SU-DHL-6 (cell line): ENCODE measurements at regions not wholly inside any gene's neighbourhood (a gene's known extent, or its start where the extent isn't known, plus 50 kb on each side); places are given as distances from the start of the nearest gene placed in this dataset.

Experiments used
- H2AFZ ChIP-seq: fragments of 200-600 bp; sonication (generic); 2 replicates; pipeline ENCODE4 v1.6.1; 2014; ENCODE audit warnings: low read depth, mild to moderate bottlenecking, moderate library complexity, mixed read lengths, antibody characterized with exemption, low read length; ENCODE audit not compliant: severe bottlenecking
- H3F3A ChIP-seq: fragments of 200-600 bp; shearing (Covaris generic); 2 replicates; pipeline ENCODE4 v1.6.0; 2016; ENCODE audit warnings: antibody characterized with exemption, mild to moderate bottlenecking; ENCODE audit not compliant: insufficient read depth
- H3K27ac ChIP-seq: fragments of 200-600 bp; sonication (generic); 2 replicates; pipeline ENCODE4 v1.5.1; 2016; ENCODE audit warnings: low read depth, mild to moderate bottlenecking, low read length, moderate library complexity, mixed read lengths
- H3K27me3 ChIP-seq: fragments of 200-600 bp; sonication (generic), shearing (Covaris generic); 2 replicates; pipeline ENCODE4 v1.6.0; 2014; ENCODE audit warnings: mild to moderate bottlenecking, low read length
- H3K36me3 ChIP-seq: fragments of 200-600 bp; sonication (generic); 2 replicates; pipeline ENCODE4 v1.6.1; 2014; ENCODE audit warnings: mild to moderate bottlenecking, low read length, mixed read lengths
- H3K4me2 ChIP-seq: fragments of 300-600, 200-600 bp; shearing (Covaris generic), sonication (generic); 2 replicates; pipeline ENCODE4 v1.6.0; 2014; ENCODE audit warnings: low read length, low read depth, mild to moderate bottlenecking; ENCODE audit not compliant: poor library complexity, severe bottlenecking
- H3K4me3 ChIP-seq: fragments of 200-600 bp; sonication (generic); 2 replicates; pipeline ENCODE4 v1.5.1; 2014; ENCODE audit warnings: antibody characterized with exemption, low read length, mild to moderate bottlenecking, mixed read lengths; ENCODE audit not compliant: insufficient read depth, poor library complexity, severe bottlenecking
- H3K79me2 ChIP-seq: fragments of 200-600 bp; sonication (generic); 2 replicates; pipeline ENCODE4 v1.6.1; 2014; ENCODE audit warnings: mild to moderate bottlenecking, low read length, moderate library complexity; ENCODE audit not compliant: insufficient read depth
- H3K9ac ChIP-seq: fragments of 200-600 bp; sonication (generic); 2 replicates; pipeline ENCODE4 v1.7.0; 2014; ENCODE audit warnings: mild to moderate bottlenecking, low read length
- H3K9me2 ChIP-seq: fragments of 200-600 bp; sonication (generic); replicated peaks from 2 replicates; pipeline ENCODE4 v1.6.1; 2014; ENCODE audit warnings: low read length; ENCODE audit not compliant: insufficient read depth
- H3K9me3 ChIP-seq: fragments of 200-600 bp; sonication (generic); 2 replicates; pipeline ENCODE4 v1.6.1; 2014; ENCODE audit warnings: low read length, mixed read lengths; ENCODE audit not compliant: insufficient read depth
- H4K20me1 ChIP-seq: fragments of 200-600 bp; sonication (generic); 2 replicates; pipeline ENCODE4 v1.6.1; 2014; ENCODE audit warnings: low read depth, mild to moderate bottlenecking, antibody characterized with exemption, low read length, moderate library complexity, mixed read lengths
- EZH2phosphoT487 ChIP-seq: fragments of 200-600 bp; sonication (generic), shearing (Covaris generic); conservative IDR thresholded peaks from 2 replicates; pipeline ENCODE4 v1.6.1; 2018; ENCODE audit warnings: mild to moderate bottlenecking, antibody characterized with exemption, low read length, moderate library complexity, mixed read lengths
- TF ChIP-seq, protein P1 (sequence below): fragments of 200-600 bp; sonication (generic); IDR thresholded peaks from one replicate; pipeline ENCODE4 v1.5.1; 2017; ENCODE audit warnings: antibody characterized with exemption, mild to moderate bottlenecking, low read length, moderate library complexity; ENCODE audit not compliant: insufficient read depth, poor library complexity, severe bottlenecking

DNA sequence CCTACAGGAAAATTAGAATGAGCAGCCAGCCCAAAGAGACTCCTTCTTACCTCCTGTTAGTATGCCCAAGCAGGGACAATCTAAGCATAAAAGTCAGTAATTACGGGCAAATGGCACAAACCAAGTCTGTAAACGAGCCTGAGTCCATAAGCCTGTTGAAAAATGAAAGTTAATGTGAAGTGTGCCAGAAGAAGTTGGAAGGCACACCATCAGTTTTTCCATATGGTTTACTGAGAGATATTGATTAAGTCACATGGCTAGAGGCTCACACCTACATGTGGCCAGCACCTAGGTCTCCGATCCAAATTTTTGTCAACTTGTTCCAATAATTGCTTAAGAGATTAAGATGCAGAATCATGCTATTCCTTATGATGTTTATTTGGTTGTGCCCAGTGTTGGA, 242.4 kb upstream of the CSF3R start:
- Histone ChIP-seq H3K27ac (no peak overlapping the region), H3K79me2 (no peaks in the 10 kb centered on the region), H3K36me3 (no peaks in the 10 kb centered on the region), H4K20me1 (no peaks in the 10 kb centered on the region), H2AFZ (no peak overlapping the region), H3K27me3 (no peaks in the 10 kb centered on the region), H3F3A (no peaks in the 10 kb centered on the region), H3K9me3 (no peaks in the 10 kb centered on the region), H3K4me2 (no peak overlapping the region), H3K9ac (no peak overlapping the region), H3K9me2 (no peaks in the 10 kb centered on the region), H3K4me3 (no peak overlapping the region)
- no peak for TF ChIP-seq EZH2phosphoT487
- TF ChIP-seq, protein P1, sequence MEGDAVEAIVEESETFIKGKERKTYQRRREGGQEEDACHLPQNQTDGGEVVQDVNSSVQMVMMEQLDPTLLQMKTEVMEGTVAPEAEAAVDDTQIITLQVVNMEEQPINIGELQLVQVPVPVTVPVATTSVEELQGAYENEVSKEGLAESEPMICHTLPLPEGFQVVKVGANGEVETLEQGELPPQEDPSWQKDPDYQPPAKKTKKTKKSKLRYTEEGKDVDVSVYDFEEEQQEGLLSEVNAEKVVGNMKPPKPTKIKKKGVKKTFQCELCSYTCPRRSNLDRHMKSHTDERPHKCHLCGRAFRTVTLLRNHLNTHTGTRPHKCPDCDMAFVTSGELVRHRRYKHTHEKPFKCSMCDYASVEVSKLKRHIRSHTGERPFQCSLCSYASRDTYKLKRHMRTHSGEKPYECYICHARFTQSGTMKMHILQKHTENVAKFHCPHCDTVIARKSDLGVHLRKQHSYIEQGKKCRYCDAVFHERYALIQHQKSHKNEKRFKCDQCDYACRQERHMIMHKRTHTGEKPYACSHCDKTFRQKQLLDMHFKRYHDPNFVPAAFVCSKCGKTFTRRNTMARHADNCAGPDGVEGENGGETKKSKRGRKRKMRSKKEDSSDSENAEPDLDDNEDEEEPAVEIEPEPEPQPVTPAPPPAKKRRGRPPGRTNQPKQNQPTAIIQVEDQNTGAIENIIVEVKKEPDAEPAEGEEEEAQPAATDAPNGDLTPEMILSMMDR, result no peak

DNA sequence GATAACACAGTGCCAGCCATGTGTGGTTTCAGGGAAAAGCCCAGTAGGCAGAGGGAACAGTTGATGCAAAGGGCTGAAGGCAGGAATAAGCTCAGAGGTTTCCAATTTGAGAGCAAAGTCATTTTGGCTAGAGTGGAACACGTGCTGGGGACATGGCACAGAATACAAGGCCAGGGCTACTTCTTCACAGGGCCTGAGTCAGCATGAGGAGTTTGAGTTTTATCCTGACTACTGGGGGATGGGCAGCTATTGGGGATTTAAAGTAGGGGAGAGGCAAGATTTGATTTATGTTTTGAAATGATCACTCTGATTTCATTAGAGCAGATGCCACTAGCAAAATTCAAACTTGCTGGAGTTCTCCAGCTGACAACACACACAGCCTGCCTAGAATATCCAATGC, 241.1 kb upstream of the CSF3R start:
- Histone ChIP-seq H2AFZ (no peak overlapping the region), H3K9me2 (no peaks in the 10 kb centered on the region), H3K27ac (no peak overlapping the region), H3K4me3 (no peak overlapping the region), H3F3A (no peaks in the 10 kb centered on the region), H3K9ac (no peak overlapping the region), H4K20me1 (no peaks in the 10 kb centered on the region), H3K4me2 (no peak overlapping the region), H3K36me3 (no peaks in the 10 kb centered on the region), H3K79me2 (no peaks in the 10 kb centered on the region), H3K9me3 (no peaks in the 10 kb centered on the region), H3K27me3 (no peaks in the 10 kb centered on the region)
- TF ChIP-seq, protein P1, result no peak
- TF ChIP-seq EZH2phosphoT487, result no peak

DNA sequence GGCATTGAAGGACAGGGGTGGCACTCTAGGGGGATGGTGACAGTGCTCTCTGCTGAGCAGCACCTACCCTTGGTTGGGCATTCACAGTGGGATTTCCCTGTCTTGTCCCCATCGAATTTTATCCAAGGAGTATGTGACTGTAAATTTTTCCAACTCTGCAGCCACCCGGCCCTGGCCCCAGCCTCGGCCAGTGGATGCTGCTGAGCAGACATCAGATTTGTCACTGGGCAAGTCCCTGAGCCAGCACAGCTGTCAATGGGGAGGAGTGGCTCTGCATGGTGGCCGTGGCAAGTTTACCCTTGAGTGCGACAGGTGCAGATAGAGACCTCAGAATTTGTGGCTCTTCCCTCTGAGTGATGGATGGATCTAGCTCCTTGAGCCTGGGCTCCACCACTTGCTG, 240.2 kb upstream of the CSF3R start:
- H3K27ac ChIP-seq, result no peak overlapping the region
- H3K9ac ChIP-seq, result no peak overlapping the region
- no peaks in the 10 kb centered on the region for H3K27me3 ChIP-seq
- no peak overlapping the region for H3K4me3 ChIP-seq
- no peaks in the 10 kb centered on the region for H3F3A ChIP-seq
- no peaks in the 10 kb centered on the region for H3K79me2 ChIP-seq
- no peaks in the 10 kb centered on the region for H3K9me3 ChIP-seq
- H3K4me2 ChIP-seq, result no peak overlapping the region
- no peaks in the 10 kb centered on the region for H3K36me3 ChIP-seq
- no peaks in the 10 kb centered on the region for H3K9me2 ChIP-seq
- H4K20me1 ChIP-seq, result no peaks in the 10 kb centered on the region
- no peak overlapping the region for H2AFZ ChIP-seq
- no peak for TF ChIP-seq EZH2phosphoT487

DNA sequence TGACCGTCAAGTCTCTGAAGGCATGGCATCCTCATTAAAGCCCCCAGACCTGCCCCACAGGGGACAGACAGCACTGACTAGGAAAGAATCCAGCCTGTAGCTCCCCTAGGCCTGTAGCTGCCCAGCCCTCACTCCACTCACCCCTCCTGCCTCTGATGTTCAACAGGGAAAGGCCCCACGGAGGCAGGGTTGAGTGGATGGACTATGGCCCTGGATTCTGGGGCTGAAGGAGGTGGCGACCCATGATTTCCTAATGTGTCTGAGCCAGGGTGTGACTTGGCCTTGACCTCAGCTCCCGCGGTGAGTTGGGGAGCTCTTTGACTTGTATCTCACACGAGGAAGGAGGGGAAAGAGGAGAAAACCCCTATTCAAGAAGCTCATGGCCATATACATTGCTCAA, 238.5 kb upstream of the CSF3R start:
- H3K27me3 ChIP-seq, result no peaks in the 10 kb centered on the region
- no peak overlapping the region for H3K4me2 ChIP-seq
- no peaks in the 10 kb centered on the region for H3K36me3 ChIP-seq
- H3K4me3 ChIP-seq, result no peak overlapping the region
- no peaks in the 10 kb centered on the region for H3F3A ChIP-seq
- H3K27ac ChIP-seq, result no peak overlapping the region
- H2AFZ ChIP-seq, result no peak overlapping the region
- H4K20me1 ChIP-seq, result no peaks in the 10 kb centered on the region
- no peaks in the 10 kb centered on the region for H3K9me2 ChIP-seq
- TF ChIP-seq, protein P1, result no peak
- TF ChIP-seq EZH2phosphoT487, result no peak
- no peaks in the 10 kb centered on the region for H3K79me2 ChIP-seq
- H3K9ac ChIP-seq, result no peak overlapping the region
- no peaks in the 10 kb centered on the region for H3K9me3 ChIP-seq
